Epithelial cell of esophagus (primary cell): ENCODE measurements at regions not wholly inside any gene's neighbourhood (a gene's known extent, or its start where the extent isn't known, plus 50 kb on each side); places are given as distances from the start of the nearest gene placed in this dataset.

ENCODE experiments used
- DNase-seq: peaks from one replicate; pipeline ENCODE4 v3.0.0; 2010; ENCODE audit warnings: low read depth
- H3K4me3 ChIP-seq: 2 replicates; pipeline ENCODE4 v1.5.1; 2011; ENCODE audit warnings: mild to moderate bottlenecking, low read length, control low read depth
- TF ChIP-seq, protein P1 (sequence below): IDR thresholded peaks from 2 replicates; pipeline ENCODE4 v1.5.1; 2011; ENCODE audit warnings: low read depth, mild to moderate bottlenecking, low read length, control low read depth, inconsistent platforms; ENCODE audit not compliant: insufficient read depth; ENCODE audit errors: missing control alignments

DNA sequence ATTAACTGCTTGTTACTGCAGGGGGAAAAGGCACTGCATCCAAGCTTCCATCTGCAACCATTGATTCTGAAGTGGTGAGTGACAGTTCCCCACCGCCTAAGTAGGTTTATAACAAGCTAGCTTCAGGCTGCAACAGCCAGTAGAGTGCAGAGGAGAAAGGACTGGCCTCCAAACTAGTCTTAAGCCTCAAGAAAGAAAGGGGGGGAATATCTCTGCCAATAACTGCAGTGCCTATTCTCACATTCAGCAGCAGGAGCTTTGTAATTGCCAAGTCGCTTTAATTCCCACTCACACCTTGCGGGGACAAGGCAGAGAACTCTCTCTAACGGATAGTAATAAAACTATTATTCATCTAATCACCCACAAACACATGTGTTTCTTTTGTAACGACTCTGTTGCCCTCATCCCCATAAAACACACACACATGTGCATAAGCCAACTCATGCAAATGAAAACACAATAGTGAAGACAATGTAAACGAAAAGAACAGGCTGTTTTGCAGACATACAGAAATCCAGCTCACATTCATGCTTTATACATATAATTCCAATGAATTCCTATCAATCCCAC lies 1963.3 kb upstream of the PIK3C3 start:
- no peak overlapping the region for H3K4me3 ChIP-seq
- DNase-seq: no peak
- TF ChIP-seq, protein P1, sequence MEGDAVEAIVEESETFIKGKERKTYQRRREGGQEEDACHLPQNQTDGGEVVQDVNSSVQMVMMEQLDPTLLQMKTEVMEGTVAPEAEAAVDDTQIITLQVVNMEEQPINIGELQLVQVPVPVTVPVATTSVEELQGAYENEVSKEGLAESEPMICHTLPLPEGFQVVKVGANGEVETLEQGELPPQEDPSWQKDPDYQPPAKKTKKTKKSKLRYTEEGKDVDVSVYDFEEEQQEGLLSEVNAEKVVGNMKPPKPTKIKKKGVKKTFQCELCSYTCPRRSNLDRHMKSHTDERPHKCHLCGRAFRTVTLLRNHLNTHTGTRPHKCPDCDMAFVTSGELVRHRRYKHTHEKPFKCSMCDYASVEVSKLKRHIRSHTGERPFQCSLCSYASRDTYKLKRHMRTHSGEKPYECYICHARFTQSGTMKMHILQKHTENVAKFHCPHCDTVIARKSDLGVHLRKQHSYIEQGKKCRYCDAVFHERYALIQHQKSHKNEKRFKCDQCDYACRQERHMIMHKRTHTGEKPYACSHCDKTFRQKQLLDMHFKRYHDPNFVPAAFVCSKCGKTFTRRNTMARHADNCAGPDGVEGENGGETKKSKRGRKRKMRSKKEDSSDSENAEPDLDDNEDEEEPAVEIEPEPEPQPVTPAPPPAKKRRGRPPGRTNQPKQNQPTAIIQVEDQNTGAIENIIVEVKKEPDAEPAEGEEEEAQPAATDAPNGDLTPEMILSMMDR: no peak

DNA sequence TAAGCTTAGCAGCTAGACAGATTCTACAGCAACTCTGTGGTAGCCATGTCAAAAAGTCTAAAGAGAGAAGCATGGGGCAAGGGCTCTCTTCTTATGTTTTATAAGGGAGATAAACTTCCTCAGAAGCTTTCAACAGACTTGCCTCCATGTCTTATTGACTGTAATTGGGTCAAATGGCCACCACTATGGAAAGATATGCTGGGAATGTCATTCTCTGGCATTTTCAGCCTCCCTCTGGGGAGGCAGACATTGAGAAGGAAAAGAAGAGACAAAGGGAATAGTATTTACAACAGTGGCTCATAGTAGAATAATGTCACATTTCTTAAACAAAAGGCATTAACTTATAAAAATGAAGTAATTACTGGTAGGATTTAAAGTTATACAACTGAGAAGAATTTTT lies 1964.5 kb upstream of the PIK3C3 start:
- no peak for DNase-seq
- TF ChIP-seq, protein P1: no peak

DNA sequence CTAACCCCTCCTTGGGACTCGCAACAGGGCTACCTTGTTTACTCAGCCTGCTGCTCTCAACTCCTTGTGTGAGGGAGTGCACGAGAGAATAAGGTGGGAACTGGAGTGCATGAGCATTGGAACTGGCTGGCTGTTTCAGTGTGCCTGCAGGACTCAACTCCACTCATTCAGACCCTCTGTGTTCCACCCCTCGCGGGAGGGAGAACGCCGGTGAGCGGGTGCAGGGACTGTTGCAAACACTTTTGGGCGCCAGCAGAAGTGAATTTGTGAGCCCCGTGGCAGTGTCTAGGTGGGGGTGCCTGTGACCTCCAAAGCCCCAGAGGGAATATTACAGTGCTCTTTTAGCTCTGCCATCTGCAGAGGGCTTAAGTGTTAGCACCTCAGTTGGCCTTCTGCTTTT lies 1978.3 kb upstream of the PIK3C3 start:
- no peak for DNase-seq
- H3K4me3 ChIP-seq: no peak overlapping the region
- TF ChIP-seq, protein P1: no peak

More for the DNA sequence above, 1964.5 kb upstream of the PIK3C3 start:
- no peak overlapping the region for H3K4me3 ChIP-seq

DNA sequence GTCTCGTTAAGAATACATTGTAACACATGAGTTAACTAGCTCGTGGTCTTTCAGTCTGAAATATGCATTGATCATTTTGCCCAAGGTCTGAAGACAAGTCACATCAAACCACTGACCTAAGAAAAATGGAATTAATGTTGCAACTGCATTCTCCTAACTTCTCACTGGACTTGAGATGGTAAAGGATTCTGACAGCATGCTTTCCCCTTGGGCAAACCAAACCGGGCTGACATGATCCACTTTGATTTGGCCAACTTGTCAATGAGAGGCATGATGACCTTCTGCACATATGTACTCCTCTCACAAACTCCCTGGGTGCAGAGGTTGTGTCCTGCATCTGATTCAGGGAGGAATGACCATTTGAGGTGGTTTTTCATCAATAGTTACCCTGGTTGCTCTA lies 1982.5 kb upstream of the PIK3C3 start:
- TF ChIP-seq, protein P1: no peak
- no peak overlapping the region for H3K4me3 ChIP-seq
- DNase-seq: no peak

DNA sequence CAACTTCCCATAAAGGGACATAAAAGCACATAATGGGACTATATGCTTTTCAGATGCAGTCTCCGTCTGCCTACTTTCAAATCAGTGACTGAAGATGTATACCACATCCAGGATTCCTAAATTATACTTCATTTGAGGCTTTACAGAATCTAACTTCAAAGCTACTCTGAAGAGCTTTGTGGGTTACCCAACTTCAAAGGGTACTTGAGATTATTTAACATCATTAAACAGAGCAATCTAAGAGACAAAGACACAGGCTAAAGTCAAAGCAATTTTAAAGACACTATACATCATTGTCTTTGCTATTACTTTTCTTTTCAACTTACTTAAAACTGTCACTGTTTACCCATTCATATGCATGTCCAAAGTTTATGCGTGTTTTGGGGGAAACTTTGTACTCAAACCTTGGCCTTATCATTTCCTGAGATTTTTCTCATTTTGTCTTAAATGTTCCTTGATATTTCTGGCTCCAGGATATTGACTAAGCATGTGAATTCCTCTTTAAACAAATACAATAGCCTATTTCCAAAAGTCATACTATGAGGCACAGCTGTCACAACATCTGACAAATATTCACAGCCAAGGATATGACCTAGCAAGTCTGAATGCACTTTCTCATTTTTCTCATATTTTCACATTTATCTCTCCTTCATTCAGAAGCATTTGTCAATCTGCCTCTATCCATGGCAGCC lies 1985.1 kb upstream of the PIK3C3 start:
- no peak for DNase-seq
- TF ChIP-seq, protein P1: no peak
- H3K4me3 ChIP-seq: no peak overlapping the region

DNA sequence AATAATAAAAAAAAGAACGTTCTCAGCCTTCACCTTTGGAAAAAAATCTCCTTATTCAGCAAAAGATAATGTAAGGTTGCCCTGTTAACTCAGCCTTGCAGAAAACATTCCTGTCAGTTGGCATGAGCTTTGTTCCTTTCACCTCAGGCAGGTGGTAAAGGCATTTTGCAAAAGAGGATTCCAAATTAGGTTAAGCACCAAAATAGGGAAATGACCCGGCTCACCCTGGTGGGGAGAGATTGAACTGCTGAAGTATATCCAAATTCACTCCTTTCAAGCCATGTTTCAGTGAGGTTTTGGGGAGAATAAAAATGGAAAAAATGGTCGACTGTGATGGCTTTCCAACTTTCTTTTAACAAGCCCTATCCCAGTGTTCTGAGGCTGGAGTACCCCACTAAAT lies 1988.8 kb upstream of the PIK3C3 start:
- TF ChIP-seq, protein P1: peak; percentile 51
- no peak for DNase-seq

DNA sequence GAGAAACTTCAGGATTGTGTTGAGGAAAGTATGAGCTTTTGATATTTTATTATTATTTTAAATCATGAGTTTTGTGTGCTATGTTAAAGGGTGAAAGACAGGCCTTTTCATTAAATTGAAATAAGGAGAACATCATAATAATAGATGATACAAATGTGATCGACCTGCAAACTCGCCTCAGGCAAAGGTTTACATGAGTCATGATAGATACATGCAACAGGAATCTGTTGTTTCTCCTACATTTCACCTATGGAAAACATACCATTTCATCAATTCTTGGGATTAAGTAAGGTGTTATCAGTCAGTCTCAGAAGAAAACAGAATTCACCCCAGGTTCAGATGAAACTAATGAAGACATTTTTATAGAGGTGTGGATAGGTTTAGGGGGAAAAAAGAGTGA lies 1992.5 kb upstream of the PIK3C3 start:
- H3K4me3 ChIP-seq: no peak overlapping the region

More for the DNA sequence above, 1988.8 kb upstream of the PIK3C3 start:
- H3K4me3 ChIP-seq: no peak overlapping the region

More for the DNA sequence above, 1992.5 kb upstream of the PIK3C3 start:
- peak; percentile 77 for DNase-seq
- TF ChIP-seq, protein P1: no peak
